Common myeloid progenitor, CD34-positive (primary cell): ENCODE measurements at regions not wholly inside any gene's neighbourhood (a gene's known extent, or its start where the extent isn't known, plus 50 kb on each side); places are given as distances from the start of the nearest gene placed in this dataset.

Experiments
- CTCF ChIA-PET: fragments of 350-600 bp; sonication (Branson Sonifier 250); formaldehyde crosslinking; loops from one replicate; lab custom pipeline; 2021; ENCODE audit warnings: antibody characterized with exemption; lab: Charles Lee
- POLR2A ChIA-PET: fragments of 350-600 bp; sonication (Branson Sonifier 250); formaldehyde crosslinking; loops from one replicate; lab custom pipeline; 2021; ENCODE audit warnings: antibody characterized with exemption; lab: Charles Lee
- DNase-seq, 3 donors: peaks; one replicate each; pipeline versions ENCODE4 v3.0.0 to v3.0.0-alpha.2; 2013
- H3K27ac ChIP-seq, 2 experiments: 1 replicate in 1 of 2; 2 replicates in 1 of 2; pipeline ENCODE4 v1.7.0; 2013; ENCODE audit warnings: inconsistent platforms in 2 of 2, low read length in 2 of 2, mild to moderate bottlenecking in 2 of 2, low read depth in 1 of 2, moderate library complexity in 1 of 2; ENCODE audit not compliant: severe bottlenecking in 2 of 2, insufficient read depth in 1 of 2, poor library complexity in 1 of 2
- H3K27me3 ChIP-seq, 5 experiments: replicated peaks in 2 of 5; 1 replicate in 3 of 5; 2 replicates in 2 of 5; pipeline versions ENCODE4 v1.6.1 to v1.7.0; 2013; ENCODE audit warnings: low read length in 4 of 5, mild to moderate bottlenecking in 2 of 5, moderate library complexity in 2 of 5, inconsistent platforms in 1 of 5; ENCODE audit not compliant: insufficient read depth in 5 of 5, control insufficient read depth in 4 of 5
- H3K36me3 ChIP-seq, 4 experiments: 1 replicate in 2 of 4; 2 replicates in 2 of 4; pipeline versions ENCODE4 v1.6.1 to v1.7.0; 2013; ENCODE audit warnings: low read length in 3 of 4, control low read depth in 1 of 4, mild to moderate bottlenecking in 1 of 4; ENCODE audit not compliant: control insufficient read depth in 4 of 4, insufficient read depth in 4 of 4
- H3K4me1 ChIP-seq, 4 experiments: 1 replicate in 3 of 4; 2 replicates in 1 of 4; pipeline versions ENCODE4 v1.6.1 to v1.7.1; 2013; ENCODE audit warnings: low read length in 3 of 4, mild to moderate bottlenecking in 3 of 4, control low read depth in 1 of 4, inconsistent platforms in 1 of 4, moderate library complexity in 1 of 4; ENCODE audit not compliant: control insufficient read depth in 4 of 4, insufficient read depth in 4 of 4; ENCODE audit errors: control extremely low read depth in 1 of 4
- H3K4me3 ChIP-seq, 7 experiments: 1 replicate in 4 of 7; 2 replicates in 3 of 7; pipeline versions ENCODE4 v1.5.1 to v1.7.0; 2013; ENCODE audit warnings: mild to moderate bottlenecking in 7 of 7, low read length in 6 of 7, moderate library complexity in 6 of 7, inconsistent platforms in 2 of 7, low read depth in 2 of 7, control low read depth in 1 of 7; ENCODE audit not compliant: insufficient read depth in 4 of 7, control insufficient read depth in 1 of 7; ENCODE audit errors: extremely low read depth in 1 of 7
- H3K9me3 ChIP-seq, 5 experiments: 1 replicate in 4 of 5; 2 replicates in 1 of 5; pipeline versions ENCODE4 v1.6.1 to v1.7.1; 2013; ENCODE audit warnings: low read length in 4 of 5, mild to moderate bottlenecking in 2 of 5, inconsistent platforms in 1 of 5, low read depth in 1 of 5, moderate library complexity in 1 of 5; ENCODE audit not compliant: control insufficient read depth in 4 of 5, insufficient read depth in 2 of 5; ENCODE audit errors: control extremely low read depth in 1 of 5
- whole genome bisulfite sequencing: methylation state at CpG from one replicate; pipeline ENCODE4 v1.1.5; 2013; ENCODE audit not compliant: insufficient coverage; 5-methylcytosine and 5-hydroxymethylcytosine counted together

GRCh38 chr2:20509301-20509769, 62.5 kb downstream of the RHOB start:
- Histone ChIP-seq H3K36me3 (no peaks in the 10 kb centered on the region), H3K4me3 (no peak overlapping the region), H3K9me3 (no peaks in the 10 kb centered on the region), H3K27ac (no peak overlapping the region), H3K27me3 (no peaks in the 10 kb centered on the region), H3K4me1 (no peaks in the 10 kb centered on the region)
- POLR2A ChIA-PET: no interaction called here
- no peak for DNase-seq
- CTCF ChIA-PET: no interaction called here
- 90% methylated on average over 6 of the region's 6 CpGs for WGBS

GRCh38 chr2:20509770-20510490, 63.1 kb downstream of the RHOB start:
- POLR2A ChIA-PET: no interaction called here
- no peak for DNase-seq
- Histone ChIP-seq H3K4me1 (no peaks in the 10 kb centered on the region), H3K4me3 (no peak overlapping the region), H3K9me3 (peaks cover 0 to 2% (median 0%) of the 10 kb centered on the region in 5 experiments), H3K36me3 (no peaks in the 10 kb centered on the region), H3K27me3 (no peaks in the 10 kb centered on the region), H3K27ac (no peak overlapping the region)
- CTCF ChIA-PET: no interaction called here
- 85% methylated on average over 7 of the region's 15 CpGs for WGBS

- WGBS: 94% methylated on average over 4 of the region's 5 CpGs
- Histone ChIP-seq H3K4me3 (no peak overlapping the region), H3K27ac (no peak overlapping the region), H3K27me3 (no peaks in the 10 kb centered on the region), H3K9me3 (peaks cover 0 to 3% (median 0%) of the 10 kb centered on the region in 5 experiments), H3K4me1 (no peaks in the 10 kb centered on the region), H3K36me3 (no peaks in the 10 kb centered on the region)
- no peak for DNase-seq
- ChIA-PET CTCF (no interaction called here), POLR2A (no interaction called here)
Observed at GRCh38 chr2:20511130-20511529, 64.3 kb downstream of the RHOB start.

GRCh38 chr2:20512061-20512605, 65.3 kb downstream of the RHOB start:
- Histone ChIP-seq H3K4me3 (no peak overlapping the region), H3K36me3 (no peaks in the 10 kb centered on the region), H3K9me3 (peaks cover 0 to 3% (median 0%) of the 10 kb centered on the region in 5 experiments), H3K4me1 (no peaks in the 10 kb centered on the region), H3K27me3 (peaks cover 0 to 3% (median 0%) of the 10 kb centered on the region in 5 experiments), H3K27ac (no peak overlapping the region)
- WGBS: 100% methylated on average over 9 of the region's 11 CpGs
- ChIA-PET POLR2A (no interaction called here), CTCF (interaction anchor here (1.5 kb wide), 1 partner anchor 62 kb away, joined by 3 read pairs; no protein-coding TSS in a partner anchor)
- DNase-seq: no peak

- H3K36me3 ChIP-seq: no peaks in the 10 kb centered on the region
- 94% methylated on average over 7 of the region's 7 CpGs for WGBS
- CTCF ChIA-PET: no interaction called here
- H3K27me3 ChIP-seq: peaks cover 0 to 3% (median 0%) of the 10 kb centered on the region in 5 experiments
- H3K4me3 ChIP-seq: no peak overlapping the region
- H3K4me1 ChIP-seq: no peaks in the 10 kb centered on the region
- H3K27ac ChIP-seq: no peak overlapping the region
- no peak for DNase-seq
- POLR2A ChIA-PET: no interaction called here
- H3K9me3 ChIP-seq: peaks cover 0 to 3% (median 0%) of the 10 kb centered on the region in 5 experiments
Observed at GRCh38 chr2:20513946-20514345, 67.1 kb downstream of the RHOB start.

GRCh38 chr2:20514596-20515269, 67.9 kb downstream of the RHOB start:
- 92% methylated on average over 4 of the region's 8 CpGs for WGBS
- peaks cover 0 to 3% (median 0%) of the 10 kb centered on the region in 5 experiments for H3K9me3 ChIP-seq
- H3K27ac ChIP-seq: no peak overlapping the region
- CTCF ChIA-PET: no interaction called here
- POLR2A ChIA-PET: no interaction called here
- H3K4me3 ChIP-seq: no peak overlapping the region
- peaks cover 0 to 3% (median 0%) of the 10 kb centered on the region in 5 experiments for H3K27me3 ChIP-seq
- H3K4me1 ChIP-seq: no peaks in the 10 kb centered on the region
- no peaks in the 10 kb centered on the region for H3K36me3 ChIP-seq
- no peak for DNase-seq
